HG03045 (cell line): ENCODE measurements at regions not wholly inside any gene's neighbourhood (a gene's known extent, or its start where the extent isn't known, plus 50 kb on each side); places are given as distances from the start of the nearest gene placed in this dataset.
"Not testable (repeated sequence)": the region's sequence is repeated elsewhere in the genome, so short reads cannot be mapped to it uniquely, and the experiment has no call there.

Experiments used
- ATAC-seq: cut with Tn5 transposase; IDR thresholded peaks from one replicate; pipeline ENCODE4 v1.9.1; 2021; ENCODE audit warnings: mild to moderate bottlenecking, moderate library complexity; ENCODE audit not compliant: unreplicated experiment

DNA sequence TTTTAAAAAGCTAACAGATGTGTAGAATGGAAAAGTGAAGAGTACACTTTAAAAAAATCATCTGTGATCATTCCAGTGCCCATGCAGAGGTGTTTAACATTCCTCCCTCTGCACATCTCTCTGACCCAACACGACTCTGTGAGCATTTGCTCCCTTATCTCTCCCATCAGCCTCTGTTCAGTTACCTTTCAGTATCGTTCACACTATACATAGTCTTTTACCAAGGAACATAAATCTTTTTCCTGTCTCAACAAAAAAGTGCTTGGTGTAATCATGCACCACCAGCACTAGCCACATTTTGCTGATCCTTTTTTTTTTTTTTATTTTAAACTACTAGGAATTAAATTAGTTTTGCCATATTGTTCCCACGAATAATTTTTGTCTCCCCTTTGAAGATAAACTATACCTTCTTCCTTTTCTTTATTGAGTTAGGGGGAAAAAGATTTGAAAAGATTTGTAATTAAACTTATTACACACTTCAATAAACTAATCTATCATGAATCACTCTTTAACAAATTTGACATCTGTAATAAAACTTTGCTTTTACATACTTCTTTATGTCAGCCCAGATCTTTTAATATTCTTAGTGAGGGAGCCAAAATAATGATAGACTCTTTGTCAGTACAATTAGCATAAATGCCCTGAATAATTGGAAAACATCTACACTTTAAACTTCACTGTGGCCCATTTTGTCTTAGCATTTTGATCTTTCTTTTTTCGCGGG lies 489.8 kb upstream of the FANCL start:
- no peak for ATAC-seq

- no peak for ATAC-seq
These were observed 487.0 kb upstream of the FANCL start for GRCh38 chr2:58727981-58728656.

DNA sequence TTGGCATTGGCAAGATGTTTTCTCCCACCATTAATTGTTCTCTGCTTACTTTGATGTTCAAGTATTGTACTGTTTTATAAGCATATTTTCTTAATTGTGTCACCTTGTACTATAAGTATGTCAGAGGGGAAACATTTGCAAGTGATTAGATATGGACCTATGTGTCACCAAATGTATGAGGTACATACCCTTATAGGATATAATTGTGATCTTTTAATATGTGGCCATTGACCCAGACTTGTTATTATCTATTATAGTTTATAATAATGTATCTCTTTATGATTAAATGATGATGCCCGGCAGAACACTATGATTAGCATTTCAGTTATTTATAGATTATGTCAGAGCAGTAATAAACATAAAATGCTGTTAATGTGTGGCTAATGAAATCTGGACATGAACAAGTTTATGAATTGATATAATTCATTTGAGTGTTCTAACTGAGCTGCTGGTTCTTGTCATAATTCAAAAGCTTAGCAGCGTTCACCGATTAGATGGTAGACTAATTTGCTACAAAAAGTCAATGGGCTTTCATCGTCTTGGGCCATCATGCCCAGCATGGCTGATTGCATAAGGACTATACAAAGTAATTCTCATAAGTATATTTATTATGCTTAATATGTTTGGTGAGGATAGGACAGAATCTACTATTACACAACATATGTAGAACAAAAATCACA lies 480.9 kb upstream of the FANCL start:
- no peak for ATAC-seq

DNA sequence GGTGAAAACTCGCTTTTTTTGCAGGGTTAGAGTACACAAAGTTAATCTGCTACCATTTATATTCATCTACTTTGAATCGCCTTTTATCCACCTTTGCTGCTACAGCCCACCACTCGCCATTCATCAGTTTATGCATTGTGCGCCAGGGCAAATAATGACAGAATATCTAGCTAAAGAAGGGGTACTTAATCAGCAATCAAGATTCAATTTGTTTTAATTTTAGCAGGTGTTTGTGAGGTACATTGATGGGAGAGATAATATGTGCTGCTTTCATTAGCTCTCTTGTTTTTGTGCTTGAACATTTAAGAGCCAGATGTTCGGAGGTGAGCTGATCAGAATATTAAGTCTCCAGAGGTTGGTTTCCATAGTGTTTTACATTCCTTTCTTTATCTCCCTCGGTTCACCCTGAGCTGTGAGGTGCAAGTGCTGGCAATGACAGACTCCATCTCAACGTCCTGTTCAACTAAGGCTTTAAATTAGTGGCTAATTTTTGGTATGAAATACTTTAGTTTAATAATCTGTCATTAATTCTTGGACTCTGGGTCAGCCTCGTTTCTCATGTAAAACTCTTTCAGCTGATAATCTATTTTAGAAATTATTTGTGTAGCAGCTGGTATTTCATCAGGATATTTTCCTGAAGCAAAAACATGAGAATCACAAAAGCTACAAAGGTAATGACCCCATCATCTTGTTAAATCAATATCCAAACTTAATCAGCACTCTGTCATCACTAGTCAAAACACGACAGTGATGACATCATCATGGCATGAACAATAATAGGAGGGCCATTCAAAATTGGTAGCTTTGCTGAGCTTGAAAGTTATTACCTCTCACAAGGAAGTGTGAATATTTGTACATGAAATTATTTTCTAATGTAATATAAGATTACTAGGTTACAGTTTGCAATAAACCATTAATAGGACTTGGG lies 479.9 kb upstream of the FANCL start:
- no peak for ATAC-seq

DNA sequence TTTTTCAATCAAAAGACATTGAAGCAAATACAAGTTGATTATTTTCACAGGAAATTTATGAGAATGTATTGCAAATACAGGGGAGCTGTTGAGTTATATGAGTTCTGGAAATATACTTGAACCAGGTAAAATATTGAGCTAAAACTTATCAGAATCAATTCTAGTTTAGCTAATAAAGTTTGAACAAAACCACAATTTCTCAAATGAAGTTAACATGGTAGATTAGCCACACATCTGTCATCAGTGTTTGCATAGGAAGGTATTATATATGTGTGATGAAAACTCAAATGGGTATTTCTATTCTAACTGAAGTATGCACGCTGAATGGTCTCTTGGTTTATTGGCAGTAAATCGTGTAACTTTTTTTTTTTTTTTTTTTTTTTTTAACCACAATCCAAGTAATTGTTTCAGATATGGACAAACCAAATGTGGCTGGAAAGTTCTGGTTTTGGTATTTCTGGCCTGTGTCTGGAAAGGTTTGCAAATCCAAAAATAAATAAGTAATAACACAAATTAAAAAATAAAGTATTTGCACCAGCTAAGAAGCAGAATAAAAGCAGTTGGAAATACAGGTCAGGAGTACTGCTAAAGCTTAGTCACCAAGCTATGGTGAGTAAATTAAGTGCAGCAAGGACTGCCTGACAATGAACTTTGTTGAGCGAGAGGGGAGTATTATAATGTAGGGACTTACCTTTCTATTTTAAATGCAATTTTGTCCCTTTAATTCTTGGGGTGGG lies 479.1 kb upstream of the FANCL start:
- no peak for ATAC-seq

DNA sequence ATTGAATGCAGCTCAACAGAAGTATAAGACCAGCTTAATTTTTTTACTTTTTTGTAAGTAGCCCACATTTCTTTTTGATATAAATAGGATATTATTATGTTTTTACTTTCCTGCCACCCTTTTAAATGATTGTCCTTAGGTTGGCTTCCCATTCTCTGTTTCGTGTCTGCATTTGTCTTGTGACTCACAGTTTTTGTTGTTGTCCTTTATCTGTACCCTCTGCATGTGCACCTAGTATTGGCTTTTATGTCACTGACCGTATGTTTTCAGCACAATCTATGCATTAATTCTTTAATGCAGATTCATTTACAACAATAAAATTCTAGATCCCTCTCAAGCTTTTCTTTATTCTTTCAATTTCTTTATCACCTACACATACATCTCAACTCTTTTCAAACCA lies 474.2 kb upstream of the FANCL start:
- no peak for ATAC-seq

DNA sequence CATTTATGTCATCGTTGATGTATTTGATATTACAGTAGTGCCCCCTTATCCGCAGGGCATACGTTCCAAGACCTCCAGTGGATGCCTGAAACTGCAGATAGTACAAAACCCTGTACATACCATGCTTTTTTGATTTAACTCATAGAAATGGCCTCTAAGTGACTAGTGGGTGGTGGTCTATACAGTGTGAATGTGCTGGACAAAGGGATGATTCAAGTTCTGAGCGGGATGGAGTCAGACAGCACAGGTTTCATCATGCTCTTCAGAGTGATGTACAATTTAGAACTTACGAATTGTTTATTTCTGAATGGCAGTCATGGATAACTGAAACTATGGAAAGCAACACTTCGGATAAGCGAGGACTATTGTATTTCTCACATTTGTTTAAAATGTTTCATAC lies 473.1 kb upstream of the FANCL start:
- no peak for ATAC-seq

DNA sequence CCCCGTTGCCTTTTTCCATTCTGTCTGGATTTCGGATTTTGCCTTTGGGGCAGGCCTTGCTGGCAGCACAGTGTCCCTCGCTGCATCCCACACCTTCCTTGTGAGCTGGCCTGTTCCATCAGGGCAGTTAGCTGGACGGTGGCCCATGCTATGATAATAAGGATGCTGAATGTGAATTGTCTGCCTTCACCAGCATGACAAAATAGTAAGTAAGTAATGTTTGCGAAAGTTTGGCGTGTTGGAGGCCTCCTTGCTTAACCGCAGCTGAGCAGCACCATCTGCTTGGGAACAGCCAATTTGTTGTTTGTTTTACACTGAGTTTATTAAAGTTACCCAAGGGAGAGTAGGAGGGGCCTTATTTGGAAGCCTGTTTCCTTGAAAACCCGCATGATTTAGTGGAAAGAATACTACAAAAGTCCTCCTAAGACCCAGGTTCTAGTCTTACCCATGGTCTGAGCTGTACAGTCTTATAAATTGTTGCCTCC lies 469.7 kb upstream of the FANCL start:
- no peak for ATAC-seq

GRCh38 chr2:58709687-58710354 lies 468.7 kb upstream of the FANCL start:
- ATAC-seq = no peak

- ATAC-seq = no peak
These were observed 468.1 kb upstream of the FANCL start for GRCh38 chr2:58709274-58709673.

DNA sequence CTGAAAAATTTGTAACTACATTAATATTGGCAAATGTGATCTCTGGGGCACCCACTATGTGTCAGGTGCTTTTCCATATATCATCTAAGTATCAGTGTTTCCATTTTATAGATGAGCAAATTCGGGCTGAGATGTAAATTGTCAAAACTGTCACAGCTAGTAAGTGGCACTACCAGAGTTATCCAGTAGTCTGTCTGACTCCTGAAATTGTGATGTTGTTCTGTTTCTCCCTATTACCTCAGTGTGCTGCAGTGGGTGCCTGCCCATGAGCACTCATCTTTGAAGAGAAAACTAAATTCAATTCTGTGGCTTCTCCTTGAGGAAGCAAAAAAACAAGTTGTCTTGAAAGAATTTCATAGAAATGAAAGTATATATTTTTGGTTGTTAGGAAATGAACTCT lies 467.4 kb upstream of the FANCL start:
- ATAC-seq = no peak

- no peak for ATAC-seq
These were observed 461.3 kb upstream of the FANCL start for GRCh38 chr2:58702302-58702885.

DNA sequence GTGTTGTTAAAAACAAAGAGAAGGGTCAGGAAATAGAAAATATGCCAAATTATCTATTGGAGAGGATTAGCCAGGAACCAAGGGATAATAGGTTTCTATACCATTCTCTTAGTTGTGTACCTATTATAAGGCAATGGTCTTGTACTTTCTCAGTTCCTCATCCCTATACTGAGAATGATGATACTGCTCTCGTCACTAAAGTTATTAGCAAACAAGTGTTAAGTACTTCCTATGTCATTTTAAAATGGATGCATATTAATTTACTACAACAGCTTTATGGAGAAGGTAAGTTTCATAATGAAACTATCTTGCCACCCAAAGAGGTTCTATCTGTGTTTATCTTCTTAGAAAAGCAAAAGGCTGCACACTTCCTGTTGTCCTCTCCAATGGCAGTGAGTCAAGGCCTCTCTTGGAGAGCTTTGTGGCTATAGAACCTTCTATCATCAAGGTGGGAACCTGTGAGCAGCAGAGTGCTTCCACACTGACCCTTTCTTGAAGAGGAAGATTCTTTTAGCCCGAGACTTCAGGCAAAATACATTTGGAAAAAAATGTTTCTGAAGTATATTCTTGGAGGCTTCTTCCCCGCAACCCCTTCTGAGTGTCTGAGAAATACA lies 460.7 kb upstream of the FANCL start:
- ATAC-seq = no peak

- ATAC-seq = no peak
These were observed 459.5 kb upstream of the FANCL start for GRCh38 chr2:58700591-58700990.

- ATAC-seq = no peak
These were observed 458.3 kb upstream of the FANCL start for GRCh38 chr2:58699411-58699810.

- no peak for ATAC-seq
These were observed 457.5 kb upstream of the FANCL start for GRCh38 chr2:58698620-58699019.

- not testable (repeated sequence) for ATAC-seq
These were observed 453.0 kb upstream of the FANCL start for GRCh38 chr2:58694114-58694513.

GRCh38 chr2:58691041-58691440 lies 449.9 kb upstream of the FANCL start:
- ATAC-seq = not testable (repeated sequence)

DNA sequence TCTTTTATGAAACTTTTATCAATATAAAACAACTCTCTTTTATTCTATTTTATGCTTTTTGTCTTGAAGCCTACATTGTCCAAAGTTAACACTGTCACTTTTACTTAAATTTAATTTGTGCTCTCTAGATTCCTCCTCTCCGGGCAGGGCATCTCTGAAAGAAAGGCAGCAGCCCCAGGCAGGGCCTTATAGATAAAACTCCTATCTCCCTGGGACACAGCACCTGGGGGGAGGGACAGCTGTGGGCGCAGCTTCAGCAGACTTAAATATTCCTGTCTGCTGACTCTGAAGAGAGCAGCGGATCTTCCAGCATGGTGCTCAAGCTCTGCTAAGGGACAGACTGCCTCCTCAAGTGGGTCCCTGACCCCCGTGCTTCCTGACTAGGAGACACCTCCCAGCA lies 447.7 kb upstream of the FANCL start:
- ATAC-seq = no peak
